ENCODE measurements at regions not wholly inside any gene's neighbourhood (a gene's known extent, or its start where the extent isn't known, plus 50 kb on each side); places are given as distances from the start of the nearest gene placed in this dataset.

DNA sequence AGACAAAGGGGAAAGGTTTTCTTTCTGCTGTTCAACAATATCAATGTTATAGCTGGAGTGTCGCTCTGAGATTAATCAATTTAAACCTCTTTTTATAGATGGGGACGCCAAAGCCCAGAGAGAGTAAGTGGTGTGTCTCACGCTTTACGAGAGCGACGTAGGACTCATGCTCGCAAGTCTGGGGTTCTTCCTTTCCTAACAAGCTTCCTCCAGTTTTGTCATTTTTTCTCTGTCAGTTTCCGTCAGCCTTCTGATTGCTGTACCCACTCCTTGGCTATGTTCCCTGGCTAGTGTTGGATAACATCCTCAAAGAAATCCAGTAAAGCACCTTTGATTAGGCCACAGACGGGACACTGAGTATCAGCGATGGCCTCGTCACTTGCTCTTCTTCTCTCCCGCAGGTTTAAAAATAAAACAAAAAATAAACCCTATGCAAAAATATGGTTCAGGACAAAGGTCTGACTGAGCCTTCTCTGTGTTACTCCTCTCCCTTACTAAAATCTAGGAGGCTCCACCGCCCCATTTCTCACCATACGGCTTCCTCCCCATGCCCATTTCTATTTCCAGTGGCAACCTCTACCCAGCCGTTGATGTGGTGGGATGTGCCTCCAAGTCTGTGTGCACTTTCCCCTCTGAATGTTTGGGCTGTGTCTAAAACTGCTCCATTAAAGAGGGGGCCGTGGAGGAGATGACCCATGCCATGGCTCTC, 172.7 kb upstream of the PARP11 start:
- Histone ChIP-seq H3K4me2 (ENCODE audit: low read length) (no peak overlapping the region), H3K4me3 (replicated peaks in 1 of 2; ENCODE audit: low read depth in 1 of 2, low read length in 2 of 2) (no peak overlapping the region), H3K79me2 (ENCODE audit: insufficient read depth, low read length) (no peaks in the 10 kb centered on the region), H3K36me3 (ENCODE audit: control insufficient read depth in 1 of 2, insufficient read depth in 2 of 2, low read length in 2 of 2) (no peaks in the 10 kb centered on the region), H3K4me1 (ENCODE audit: control insufficient read depth in 1 of 2, insufficient read depth in 2 of 2, low read length in 2 of 2) (no peaks in the 10 kb centered on the region), H3K9me2 (ENCODE audit: insufficient read depth) (no peaks in the 10 kb centered on the region), H3K27me3 (ENCODE audit: insufficient read depth, low read length) (peaks cover 83% of the 10 kb centered on the region), H3K9ac (ENCODE audit: low read length) (no peak overlapping the region), H4K20me1 (ENCODE audit: insufficient read depth) (no peaks in the 10 kb centered on the region), H3K9me3 (ENCODE audit: control insufficient read depth in 1 of 2, insufficient read depth in 1 of 2, low read depth in 1 of 2, low read length in 2 of 2) (no peaks in the 10 kb centered on the region), H3K27ac (ENCODE audit: low read depth, low read length) (no peak overlapping the region), H2AFZ (ENCODE audit: low read depth, low read length, poor library complexity, severe bottlenecking) (no peak overlapping the region)
- CTCF ChIA-PET = no interaction called here
- no peak for ATAC-seq
- RAD21 ChIA-PET (ENCODE audit: low non-redundant PET in 1 of 2, low total read pairs in 2 of 2, uncharacterized antibody in 2 of 2, unreplicated experiment in 2 of 2) = no interaction called here
- BruUV-seq (replicated peaks) = no TSS peak
- DNase-seq (ENCODE audit: low read depth, low spot score) = no peak
- intact Hi-C loops (cut with micrococcal nuclease) = no loop called here
- TF ChIP-seq, protein P1, sequence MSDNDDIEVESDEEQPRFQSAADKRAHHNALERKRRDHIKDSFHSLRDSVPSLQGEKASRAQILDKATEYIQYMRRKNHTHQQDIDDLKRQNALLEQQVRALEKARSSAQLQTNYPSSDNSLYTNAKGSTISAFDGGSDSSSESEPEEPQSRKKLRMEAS (IDR thresholded peaks at IDR 0.05) = no peak
- TF ChIP-seq SP1 (IDR thresholded peaks at IDR 0.05; ENCODE audit: low read depth) (no peak), FOSL1 (IDR thresholded peaks at IDR 0.05; ENCODE audit: low read depth) (no peak), TCF7L2 (IDR thresholded peaks at IDR 0.05; ENCODE audit: borderline replicate concordance, extremely low read depth, insufficient read depth, insufficient read length) (no peak), SRF (IDR thresholded peaks at IDR 0.05; ENCODE audit: low read depth) (no peak), POLR2AphosphoS5 (IDR thresholded peaks at IDR 0.05; ENCODE audit: low read depth, low read length) (no peak), EGR1 (IDR thresholded peaks at IDR 0.05; ENCODE audit: low read depth) (no peak), YY1 (IDR thresholded peaks at IDR 0.05; ENCODE audit: extremely low read depth, insufficient replicate concordance, low read depth, low read length) (no peak), ZNF274 (IDR thresholded peaks at IDR 0.05; ENCODE audit: low read depth, low read length) (no peak), JUND (IDR thresholded peaks at IDR 0.05) (no peak), CBX3 (IDR thresholded peaks at IDR 0.05; ENCODE audit: low read depth) (no peak), RAD21 (IDR thresholded peaks at IDR 0.05; ENCODE audit: low read depth) (no peak), EZH2 (IDR thresholded peaks at IDR 0.05) (no peak), ZBTB33 (IDR thresholded peaks at IDR 0.05; ENCODE audit: extremely low read depth, insufficient replicate concordance, low read length) (no peak), ATF3 (IDR thresholded peaks at IDR 0.05) (no peak), POLR2A (IDR thresholded peaks at IDR 0.05; ENCODE audit: borderline replicate concordance, extremely low read depth, insufficient read depth, insufficient read length) (no peak), ELF1 (IDR thresholded peaks at IDR 0.05; ENCODE audit: borderline replicate concordance, low read depth) (no peak), CEBPB (IDR thresholded peaks at IDR 0.05; ENCODE audit: low read depth) (no peak)
- TF ChIP-seq, protein P2, sequence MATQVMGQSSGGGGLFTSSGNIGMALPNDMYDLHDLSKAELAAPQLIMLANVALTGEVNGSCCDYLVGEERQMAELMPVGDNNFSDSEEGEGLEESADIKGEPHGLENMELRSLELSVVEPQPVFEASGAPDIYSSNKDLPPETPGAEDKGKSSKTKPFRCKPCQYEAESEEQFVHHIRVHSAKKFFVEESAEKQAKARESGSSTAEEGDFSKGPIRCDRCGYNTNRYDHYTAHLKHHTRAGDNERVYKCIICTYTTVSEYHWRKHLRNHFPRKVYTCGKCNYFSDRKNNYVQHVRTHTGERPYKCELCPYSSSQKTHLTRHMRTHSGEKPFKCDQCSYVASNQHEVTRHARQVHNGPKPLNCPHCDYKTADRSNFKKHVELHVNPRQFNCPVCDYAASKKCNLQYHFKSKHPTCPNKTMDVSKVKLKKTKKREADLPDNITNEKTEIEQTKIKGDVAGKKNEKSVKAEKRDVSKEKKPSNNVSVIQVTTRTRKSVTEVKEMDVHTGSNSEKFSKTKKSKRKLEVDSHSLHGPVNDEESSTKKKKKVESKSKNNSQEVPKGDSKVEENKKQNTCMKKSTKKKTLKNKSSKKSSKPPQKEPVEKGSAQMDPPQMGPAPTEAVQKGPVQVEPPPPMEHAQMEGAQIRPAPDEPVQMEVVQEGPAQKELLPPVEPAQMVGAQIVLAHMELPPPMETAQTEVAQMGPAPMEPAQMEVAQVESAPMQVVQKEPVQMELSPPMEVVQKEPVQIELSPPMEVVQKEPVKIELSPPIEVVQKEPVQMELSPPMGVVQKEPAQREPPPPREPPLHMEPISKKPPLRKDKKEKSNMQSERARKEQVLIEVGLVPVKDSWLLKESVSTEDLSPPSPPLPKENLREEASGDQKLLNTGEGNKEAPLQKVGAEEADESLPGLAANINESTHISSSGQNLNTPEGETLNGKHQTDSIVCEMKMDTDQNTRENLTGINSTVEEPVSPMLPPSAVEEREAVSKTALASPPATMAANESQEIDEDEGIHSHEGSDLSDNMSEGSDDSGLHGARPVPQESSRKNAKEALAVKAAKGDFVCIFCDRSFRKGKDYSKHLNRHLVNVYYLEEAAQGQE (IDR thresholded peaks at IDR 0.05; ENCODE audit: low read depth) = no peak
- TF ChIP-seq, protein P3, sequence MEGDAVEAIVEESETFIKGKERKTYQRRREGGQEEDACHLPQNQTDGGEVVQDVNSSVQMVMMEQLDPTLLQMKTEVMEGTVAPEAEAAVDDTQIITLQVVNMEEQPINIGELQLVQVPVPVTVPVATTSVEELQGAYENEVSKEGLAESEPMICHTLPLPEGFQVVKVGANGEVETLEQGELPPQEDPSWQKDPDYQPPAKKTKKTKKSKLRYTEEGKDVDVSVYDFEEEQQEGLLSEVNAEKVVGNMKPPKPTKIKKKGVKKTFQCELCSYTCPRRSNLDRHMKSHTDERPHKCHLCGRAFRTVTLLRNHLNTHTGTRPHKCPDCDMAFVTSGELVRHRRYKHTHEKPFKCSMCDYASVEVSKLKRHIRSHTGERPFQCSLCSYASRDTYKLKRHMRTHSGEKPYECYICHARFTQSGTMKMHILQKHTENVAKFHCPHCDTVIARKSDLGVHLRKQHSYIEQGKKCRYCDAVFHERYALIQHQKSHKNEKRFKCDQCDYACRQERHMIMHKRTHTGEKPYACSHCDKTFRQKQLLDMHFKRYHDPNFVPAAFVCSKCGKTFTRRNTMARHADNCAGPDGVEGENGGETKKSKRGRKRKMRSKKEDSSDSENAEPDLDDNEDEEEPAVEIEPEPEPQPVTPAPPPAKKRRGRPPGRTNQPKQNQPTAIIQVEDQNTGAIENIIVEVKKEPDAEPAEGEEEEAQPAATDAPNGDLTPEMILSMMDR (IDR thresholded peaks at IDR 0.05 in 2 of 3, conservative IDR thresholded peaks at IDR 0.05 in 1 of 3; ENCODE audit: borderline replicate concordance in 1 of 3, insufficient read depth in 1 of 3, low read depth in 2 of 3, low read length in 2 of 3) = no peak
- POLR2A ChIA-PET = no interaction called here

Measured in HCT116 (cell line).